ENCODE measurements at regions not wholly inside any gene's neighbourhood (a gene's known extent, or its start where the extent isn't known, plus 50 kb on each side); places are given as distances from the start of the nearest gene placed in this dataset.

DNA sequence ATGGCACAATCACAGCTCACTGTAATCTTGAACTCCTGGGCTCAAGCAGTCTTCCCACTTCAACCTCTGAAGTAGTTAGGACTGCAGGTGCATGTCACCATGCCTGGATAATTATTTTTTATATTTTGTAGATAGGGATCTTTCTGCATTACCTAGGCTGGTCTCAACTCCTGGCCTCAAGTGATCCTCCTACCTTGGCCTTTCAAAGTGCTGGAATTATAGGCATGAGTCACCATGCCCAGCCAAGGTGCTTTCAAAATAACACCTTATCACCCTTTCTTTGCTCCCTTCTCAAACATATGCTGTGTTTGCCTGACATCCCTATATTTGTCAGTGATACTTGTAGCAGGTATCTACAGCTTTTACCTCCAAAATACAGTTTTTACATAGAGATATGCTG lies 242.0 kb upstream of the ARRDC4 start:
- TF ChIP-seq CTCF (optimal IDR thresholded peaks at IDR 0.05 in 1 of 3, IDR thresholded peaks at IDR 0.05 in 1 of 3, conservative IDR thresholded peaks at IDR 0.05 in 1 of 3; ENCODE audit: extremely low read depth in 1 of 3, insufficient read depth in 2 of 3, low read length in 3 of 3) (no peak), EZH2 (IDR thresholded peaks at IDR 0.05; ENCODE audit: low read length) (no peak)
